SH-SY5Y (cell line): ENCODE measurements at regions not wholly inside any gene's neighbourhood (a gene's known extent, or its start where the extent isn't known, plus 50 kb on each side); places are given as distances from the start of the nearest gene placed in this dataset.

ENCODE experiments used
- GATA2 ChIP-seq: IDR thresholded peaks from 2 replicates; pipeline ENCODE4 v1.6.1; 2011; ENCODE audit warnings: mild to moderate bottlenecking, low read depth, low read length
- GATA3 ChIP-seq: IDR thresholded peaks from 2 replicates; pipeline ENCODE4 v1.6.1; 2011; ENCODE audit warnings: low read depth, mild to moderate bottlenecking, low read length, moderate library complexity

DNA sequence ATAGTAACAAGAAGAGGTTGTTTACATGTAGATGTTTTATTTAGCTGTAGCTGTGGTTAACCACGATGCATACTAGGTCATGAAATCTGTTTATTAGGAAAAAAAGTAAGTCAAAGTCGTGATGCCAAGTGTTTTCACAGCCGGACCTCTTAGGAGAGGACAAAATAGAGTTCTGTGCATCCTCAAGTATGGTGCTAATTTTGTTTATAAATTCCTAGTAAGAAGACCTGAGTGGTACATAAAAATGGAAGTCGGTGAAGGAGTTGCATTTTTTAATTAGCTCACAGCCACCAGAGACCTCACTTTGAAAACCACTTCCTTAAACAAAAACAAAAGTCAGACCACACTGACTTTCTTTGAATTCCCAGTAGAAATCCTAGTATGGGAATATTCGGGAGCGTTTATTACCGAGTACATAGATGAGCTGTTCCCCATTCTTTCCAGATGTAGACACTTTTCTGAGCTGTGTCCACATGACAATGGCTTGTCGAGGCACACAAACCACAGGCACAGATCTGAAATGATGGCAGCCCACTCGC is 143.6 kb upstream of the UBE2E1 start:
- TF ChIP-seq GATA3 (no peak), GATA2 (no peak)
